Parathyroid adenoma (tissue), 2 donors: ENCODE measurements at regions not wholly inside any gene's neighbourhood (a gene's known extent, or its start where the extent isn't known, plus 50 kb on each side); places are given as distances from the start of the nearest gene placed in this dataset.

Experiments
- H2AFZ ChIP-seq: fragments of 300-600 bp; sonication (generic); one replicate; pipeline ENCODE4 v1.7.0; 2017; ENCODE audit warnings: antibody characterized with exemption, mild to moderate bottlenecking
- H3K27ac ChIP-seq: fragments of 300-600 bp; sonication (generic); one replicate; pipeline ENCODE4 v1.7.0; 2017
- H3K27me3 ChIP-seq: fragments of 300-600 bp; sonication (generic); one replicate; pipeline ENCODE4 v1.7.0; 2017; ENCODE audit warnings: low read length; ENCODE audit not compliant: control insufficient read depth, insufficient read depth
- H3K36me3 ChIP-seq: fragments of 300-600 bp; sonication (generic); one replicate; pipeline ENCODE4 v1.7.0; 2017; ENCODE audit warnings: low read length; ENCODE audit not compliant: control insufficient read depth, insufficient read depth
- H3K4me1 ChIP-seq: fragments of 300-600 bp; sonication (generic); one replicate; pipeline ENCODE4 v1.7.0; 2017; ENCODE audit warnings: control low read depth
- H3K4me2 ChIP-seq: fragments of 300-600 bp; sonication (generic); one replicate; pipeline ENCODE4 v1.7.0; 2017; ENCODE audit warnings: low read length
- H3K4me3 ChIP-seq: fragments of 300-600 bp; sonication (generic); one replicate; pipeline ENCODE4 v1.7.0; 2017; ENCODE audit warnings: low read depth, low read length
- H3K79me2 ChIP-seq: fragments of 300-600 bp; sonication (generic); one replicate; pipeline ENCODE4 v1.7.0; 2017; ENCODE audit warnings: control low read depth
- H3K9ac ChIP-seq: fragments of 300-600 bp; sonication (generic); one replicate; pipeline ENCODE4 v1.7.0; 2017; ENCODE audit warnings: mild to moderate bottlenecking
- H3K9me3 ChIP-seq: fragments of 300-600 bp; sonication (generic); one replicate; pipeline ENCODE4 v1.7.0; 2017; ENCODE audit warnings: low read length; ENCODE audit not compliant: control insufficient read depth
- CTCF ChIP-seq: fragments of 300-600 bp; sonication (generic); IDR thresholded peaks from one replicate; pipeline ENCODE4 v1.7.0; 2017; ENCODE audit warnings: antibody characterized with exemption, mild to moderate bottlenecking
- donor health status: primary hyperparathyroidism.

- Histone ChIP-seq H3K4me1 (no peaks in the 10 kb centered on the region), H3K36me3 (no peaks in the 10 kb centered on the region), H3K79me2 (no peaks in the 10 kb centered on the region), H3K4me3 (no peak overlapping the region), H2AFZ (no peak overlapping the region), H3K9me3 (no peaks in the 10 kb centered on the region), H3K4me2 (no peak overlapping the region), H3K9ac (no peak overlapping the region), H3K27me3 (no peaks in the 10 kb centered on the region), H3K27ac (no peak overlapping the region)
- TF ChIP-seq CTCF: no peak
These were observed 887.9 kb upstream of the FAM98A start for GRCh38 chr2:34486965-34487364.

DNA sequence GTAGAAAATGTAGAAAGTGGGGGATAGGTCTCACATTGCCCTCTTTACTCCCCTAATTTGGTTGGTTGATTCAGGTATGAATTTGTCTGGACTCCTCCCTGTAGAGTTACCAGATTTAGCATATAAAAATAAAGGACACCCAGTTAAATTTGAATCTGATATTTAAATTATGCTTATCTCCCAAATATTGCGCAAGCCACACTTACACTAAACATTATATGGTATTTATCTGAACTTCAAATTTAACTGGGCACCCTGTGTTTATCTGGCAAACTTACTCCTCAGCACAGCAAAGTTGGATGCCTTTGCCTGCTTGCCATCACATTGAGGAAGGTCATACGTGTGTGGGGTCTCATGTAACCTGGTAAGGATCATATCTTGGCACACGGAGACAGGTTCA lies 882.4 kb upstream of the FAM98A start:
- Histone ChIP-seq H3K4me2 (no peak overlapping the region), H3K27me3 (no peaks in the 10 kb centered on the region), H3K36me3 (no peaks in the 10 kb centered on the region), H3K4me1 (no peaks in the 10 kb centered on the region), H3K4me3 (no peak overlapping the region), H3K9me3 (no peaks in the 10 kb centered on the region), H3K27ac (no peak overlapping the region), H2AFZ (no peak overlapping the region), H3K9ac (no peak overlapping the region), H3K79me2 (no peaks in the 10 kb centered on the region)
- TF ChIP-seq CTCF: no peak

GRCh38 chr2:34480366-34480765 lies 881.3 kb upstream of the FAM98A start:
- no peak overlapping the region for H3K9ac ChIP-seq
- TF ChIP-seq CTCF: no peak
- no peaks in the 10 kb centered on the region for H3K4me1 ChIP-seq
- no peaks in the 10 kb centered on the region for H3K9me3 ChIP-seq
- no peaks in the 10 kb centered on the region for H3K79me2 ChIP-seq
- no peak overlapping the region for H3K4me3 ChIP-seq
- H3K27me3 ChIP-seq: no peaks in the 10 kb centered on the region
- H2AFZ ChIP-seq: no peak overlapping the region
- no peaks in the 10 kb centered on the region for H3K36me3 ChIP-seq
- no peak overlapping the region for H3K4me2 ChIP-seq
- H3K27ac ChIP-seq: no peak overlapping the region

DNA sequence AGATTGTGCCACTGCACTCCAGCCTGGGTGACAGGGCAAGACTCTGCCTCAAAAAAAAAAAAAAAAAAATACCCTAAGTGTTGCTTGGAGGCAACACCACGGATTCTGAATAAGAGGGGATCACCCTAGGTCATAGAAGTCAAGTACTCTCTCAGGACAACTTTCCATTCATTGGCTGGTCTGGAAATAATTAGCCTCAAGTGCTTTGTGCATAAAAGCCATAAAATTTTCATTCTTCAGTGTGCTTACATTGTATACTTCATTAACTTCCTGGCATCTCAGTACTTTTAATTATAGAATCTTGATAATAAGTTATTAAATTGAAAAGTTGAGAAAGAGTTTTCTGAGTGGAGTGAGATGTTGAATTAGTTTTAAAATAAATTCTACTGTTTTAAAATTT lies 876.1 kb upstream of the FAM98A start:
- H3K4me3 ChIP-seq: no peak overlapping the region
- no peaks in the 10 kb centered on the region for H3K4me1 ChIP-seq
- H3K4me2 ChIP-seq: no peak overlapping the region
- H3K9ac ChIP-seq: no peak overlapping the region
- no peaks in the 10 kb centered on the region for H3K9me3 ChIP-seq
- H3K79me2 ChIP-seq: no peaks in the 10 kb centered on the region
- no peaks in the 10 kb centered on the region for H3K36me3 ChIP-seq
- no peak overlapping the region for H3K27ac ChIP-seq
- no peaks in the 10 kb centered on the region for H3K27me3 ChIP-seq
- H2AFZ ChIP-seq: no peak overlapping the region
- no peak for TF ChIP-seq CTCF

- Histone ChIP-seq H3K4me1 (no peaks in the 10 kb centered on the region), H3K4me3 (no peak overlapping the region), H3K79me2 (no peaks in the 10 kb centered on the region), H3K9ac (no peak overlapping the region), H3K27me3 (no peaks in the 10 kb centered on the region), H3K9me3 (no peaks in the 10 kb centered on the region), H3K36me3 (no peaks in the 10 kb centered on the region), H3K27ac (no peak overlapping the region), H2AFZ (no peak overlapping the region), H3K4me2 (no peak overlapping the region)
- no peak for TF ChIP-seq CTCF
These were observed 875.5 kb upstream of the FAM98A start for GRCh38 chr2:34474646-34475045.
